Fibroblast of pulmonary artery (primary cell): ENCODE measurements at regions not wholly inside any gene's neighbourhood (a gene's known extent, or its start where the extent isn't known, plus 50 kb on each side); places are given as distances from the start of the nearest gene placed in this dataset.
A peak's percentile ranks its signal among the peaks of the same experiment; 100 is the strongest.

Experiments
- DNase-seq: peaks from one replicate; pipeline ENCODE4 v3.0.0-alpha.2; 2010; ENCODE audit warnings: low read depth
- H3K4me3 ChIP-seq: replicated peaks from 2 replicates; pipeline ENCODE4 v1.5.1; 2011; ENCODE audit warnings: low read depth, mild to moderate bottlenecking, control low read depth, low read length, moderate library complexity
- TF ChIP-seq, protein P1 (sequence below): IDR thresholded peaks from 2 replicates; pipeline ENCODE4 v1.5.1; 2011; ENCODE audit warnings: mild to moderate bottlenecking, control low read depth, low read length, inconsistent platforms; ENCODE audit errors: missing control alignments

DNA sequence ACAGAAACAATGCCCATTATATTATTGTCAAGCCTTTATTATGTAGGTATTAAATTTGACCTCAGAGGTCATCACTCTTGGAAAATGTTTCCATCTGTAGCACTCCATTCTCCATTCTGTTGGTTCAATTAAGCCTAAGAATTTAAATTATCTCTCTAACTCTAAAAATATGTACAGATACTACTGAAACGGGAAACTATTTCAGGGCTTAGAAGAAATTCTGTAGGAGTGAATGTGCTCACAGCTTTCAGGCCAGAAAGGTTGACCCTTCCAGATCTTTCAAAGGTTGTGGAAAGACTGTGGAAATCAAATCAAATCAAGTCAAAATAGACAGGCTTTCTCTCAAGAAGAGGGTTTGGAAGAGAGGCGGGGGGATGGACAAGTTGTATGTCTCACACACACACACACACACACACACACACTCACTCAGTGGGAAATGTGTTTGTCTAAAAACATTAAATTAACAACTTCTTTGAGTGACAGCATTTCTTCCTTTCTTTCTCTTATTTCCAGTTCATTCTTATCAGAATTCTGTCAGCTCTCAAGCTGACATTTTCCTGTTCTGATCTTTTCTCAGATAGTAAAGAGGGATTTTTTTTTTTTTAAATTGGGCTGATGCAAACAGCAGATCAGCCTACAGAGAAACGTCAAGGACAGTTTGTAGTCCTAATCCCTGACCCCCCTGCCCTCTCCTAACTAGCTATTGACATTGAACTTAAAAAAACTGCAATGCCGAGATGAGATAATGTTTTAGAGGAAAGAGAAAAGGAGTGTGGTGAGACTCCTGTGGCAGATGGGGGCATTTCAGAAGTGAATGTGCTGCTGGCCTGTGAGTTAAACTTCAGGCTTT is 139.0 kb upstream of the ZFHX3 start:
- DNase-seq: no peak
- TF ChIP-seq, protein P1, sequence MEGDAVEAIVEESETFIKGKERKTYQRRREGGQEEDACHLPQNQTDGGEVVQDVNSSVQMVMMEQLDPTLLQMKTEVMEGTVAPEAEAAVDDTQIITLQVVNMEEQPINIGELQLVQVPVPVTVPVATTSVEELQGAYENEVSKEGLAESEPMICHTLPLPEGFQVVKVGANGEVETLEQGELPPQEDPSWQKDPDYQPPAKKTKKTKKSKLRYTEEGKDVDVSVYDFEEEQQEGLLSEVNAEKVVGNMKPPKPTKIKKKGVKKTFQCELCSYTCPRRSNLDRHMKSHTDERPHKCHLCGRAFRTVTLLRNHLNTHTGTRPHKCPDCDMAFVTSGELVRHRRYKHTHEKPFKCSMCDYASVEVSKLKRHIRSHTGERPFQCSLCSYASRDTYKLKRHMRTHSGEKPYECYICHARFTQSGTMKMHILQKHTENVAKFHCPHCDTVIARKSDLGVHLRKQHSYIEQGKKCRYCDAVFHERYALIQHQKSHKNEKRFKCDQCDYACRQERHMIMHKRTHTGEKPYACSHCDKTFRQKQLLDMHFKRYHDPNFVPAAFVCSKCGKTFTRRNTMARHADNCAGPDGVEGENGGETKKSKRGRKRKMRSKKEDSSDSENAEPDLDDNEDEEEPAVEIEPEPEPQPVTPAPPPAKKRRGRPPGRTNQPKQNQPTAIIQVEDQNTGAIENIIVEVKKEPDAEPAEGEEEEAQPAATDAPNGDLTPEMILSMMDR: no peak

DNA sequence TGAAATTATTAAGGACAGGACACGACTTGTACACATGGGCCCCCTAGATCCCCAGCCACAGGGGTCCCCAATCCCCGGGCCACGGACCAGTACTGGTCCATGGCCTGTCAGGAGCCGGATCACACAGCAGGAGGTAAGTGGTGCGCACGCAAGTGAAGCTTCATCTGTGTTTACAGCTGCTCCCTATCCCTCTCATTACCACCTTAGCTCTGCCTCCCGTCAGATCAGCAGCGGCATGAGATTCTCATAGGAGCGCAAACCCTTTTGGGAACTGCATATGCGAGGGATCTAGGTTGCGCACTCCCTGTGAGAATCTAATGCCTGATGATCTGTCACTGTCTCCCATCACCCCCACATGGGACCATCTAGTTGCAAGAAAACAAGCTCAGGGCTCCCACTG is 137.8 kb upstream of the ZFHX3 start:
- TF ChIP-seq, protein P1: no peak
- no peak overlapping the region for H3K4me3 ChIP-seq
- no peak for DNase-seq

More for the DNA sequence above, 139.0 kb upstream of the ZFHX3 start:
- H3K4me3 ChIP-seq: no peak overlapping the region

DNA sequence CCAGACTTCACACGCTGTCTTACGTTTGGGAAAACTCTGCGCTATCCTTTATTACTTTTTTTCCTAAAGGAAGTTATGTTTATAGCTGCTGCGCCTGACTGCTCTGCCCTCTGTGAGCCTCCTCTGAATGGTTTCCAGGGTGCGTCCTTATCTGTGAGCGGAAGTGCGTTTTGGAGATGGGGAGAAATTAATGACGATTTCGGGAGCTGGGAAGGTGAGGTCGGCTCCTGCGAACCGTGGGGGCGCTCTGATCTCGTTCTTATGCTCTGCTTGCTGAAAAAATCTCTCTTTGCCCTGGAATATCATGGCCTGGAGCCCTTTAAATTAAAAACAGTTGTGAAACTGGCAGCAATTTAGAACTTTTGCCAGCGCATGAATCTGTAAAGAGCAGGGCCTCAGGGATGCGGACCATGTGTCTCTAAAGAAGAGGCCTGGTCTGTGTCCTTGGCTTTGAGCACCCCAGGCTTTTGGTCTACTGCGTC is 135.7 kb upstream of the ZFHX3 start:
- peak; percentile 82 for DNase-seq
- H3K4me3 ChIP-seq: no peak overlapping the region
- TF ChIP-seq, protein P1: peak; percentile 29

DNA sequence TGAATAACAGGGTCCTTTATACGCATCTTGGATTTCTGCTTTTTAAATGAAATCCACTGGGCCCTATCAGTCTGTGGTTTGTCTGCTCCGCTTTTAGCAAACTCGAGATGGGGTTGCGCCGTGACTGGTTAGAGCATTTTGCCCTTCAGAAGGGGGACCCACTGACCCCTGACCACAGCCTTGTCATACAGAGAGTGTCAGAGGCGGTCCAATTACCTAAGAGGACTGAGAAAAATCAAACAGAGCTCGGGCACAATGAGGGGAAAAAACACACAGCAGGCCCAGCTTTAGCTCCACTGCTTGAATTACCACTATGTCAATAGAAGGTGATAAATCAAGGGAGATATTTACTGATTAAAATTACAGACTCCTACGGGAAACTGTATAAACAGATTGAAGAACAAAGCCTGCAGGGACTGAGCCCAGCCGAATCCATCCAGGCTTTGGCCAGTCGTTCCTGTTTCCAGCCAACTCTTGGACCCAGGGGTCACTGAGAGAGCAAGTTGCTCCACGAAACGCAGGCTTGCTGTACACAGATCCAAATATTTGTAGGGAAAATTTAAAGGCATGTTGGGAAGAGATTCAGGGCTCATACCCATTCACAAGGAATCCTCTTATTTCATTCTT is 131.9 kb upstream of the ZFHX3 start:
- DNase-seq: no peak
- no peak overlapping the region for H3K4me3 ChIP-seq
- TF ChIP-seq, protein P1: no peak

DNA sequence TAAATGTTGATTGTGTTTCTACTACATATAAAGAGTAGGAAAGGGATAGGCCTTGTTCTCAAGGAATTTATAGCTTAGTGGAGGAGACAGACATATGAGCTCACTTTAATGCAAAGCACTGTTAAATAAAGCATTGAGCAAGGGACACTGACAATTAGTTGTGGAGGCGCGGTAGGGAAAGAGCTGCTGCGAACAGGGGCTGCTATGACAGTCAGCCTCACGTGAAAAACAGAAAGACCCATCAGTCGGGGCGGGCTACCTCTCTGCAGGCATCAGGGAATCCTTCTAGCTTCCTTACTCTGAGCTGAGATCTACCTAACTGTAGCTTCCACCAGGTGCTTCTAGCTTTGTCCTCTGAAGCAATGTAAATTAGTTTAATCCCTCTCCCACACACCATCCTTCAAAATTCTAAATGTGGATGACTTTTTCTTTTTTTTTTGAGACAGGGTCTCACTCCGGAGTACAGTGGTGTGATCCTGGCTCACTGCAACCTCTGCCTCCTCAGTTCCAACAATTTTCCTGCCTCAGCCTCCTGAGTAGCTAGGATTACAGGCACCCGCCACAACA is 129.9 kb upstream of the ZFHX3 start:
- H3K4me3 ChIP-seq: no peak overlapping the region
- TF ChIP-seq, protein P1: no peak
- no peak for DNase-seq

DNA sequence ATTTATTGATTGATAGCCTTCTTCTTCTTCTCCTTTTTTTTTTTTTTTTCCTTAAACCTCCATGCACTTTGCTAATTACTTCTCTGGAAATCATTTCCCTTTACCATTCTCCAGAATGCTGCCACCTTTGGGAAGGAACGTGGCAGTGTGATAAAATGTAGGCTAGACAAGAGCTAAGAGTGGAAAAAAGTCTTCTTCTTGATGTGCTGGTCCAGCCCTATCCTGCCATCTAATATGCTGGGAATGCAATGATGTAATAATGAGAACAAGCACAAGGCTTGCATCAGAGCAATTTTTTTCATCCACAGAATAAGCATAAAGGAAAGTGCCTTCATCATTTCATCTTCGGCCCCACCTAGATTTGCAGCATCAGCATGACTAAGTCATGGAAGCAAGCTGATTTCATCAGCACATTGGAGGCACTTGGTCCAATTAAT is 128.7 kb upstream of the ZFHX3 start:
- TF ChIP-seq, protein P1: peak; percentile 57
- peak; percentile 93 for DNase-seq
- no peak overlapping the region for H3K4me3 ChIP-seq
